Type B pancreatic cell (in vitro differentiated cells): ENCODE measurements at regions not wholly inside any gene's neighbourhood (a gene's known extent, or its start where the extent isn't known, plus 50 kb on each side); places are given as distances from the start of the nearest gene placed in this dataset.

Source experiments
- DNase-seq: peaks from one replicate; pipeline ENCODE4 v3.0.0; 2021; ENCODE audit warnings: mixed read lengths; ENCODE audit not compliant: unreplicated experiment; ENCODE audit errors: extremely low spot score
- H3K27ac Mint-ChIP-seq: 2 replicates; pipeline ENCODE4 v1.8.0; 2021; ENCODE audit warnings: mild to moderate bottlenecking, mixed read lengths
- H3K27me3 Mint-ChIP-seq: 2 replicates; pipeline ENCODE4 v1.8.0; 2021; ENCODE audit warnings: mixed read lengths
- H3K36me3 Mint-ChIP-seq: 2 replicates; pipeline ENCODE4 v1.8.0; 2021; ENCODE audit warnings: mixed read lengths
- H3K4me1 Mint-ChIP-seq: one replicate; pipeline ENCODE4 v1.8.0; 2021; ENCODE audit warnings: mixed read lengths; ENCODE audit not compliant: unreplicated experiment
- H3K4me3 Mint-ChIP-seq: 2 replicates; pipeline ENCODE4 v1.8.0; 2021; ENCODE audit warnings: mild to moderate bottlenecking, mixed read lengths
- H3K9me3 Mint-ChIP-seq: 2 replicates; pipeline ENCODE4 v1.8.0; 2021; ENCODE audit warnings: mixed read lengths
- CTCF ChIP-seq: fragments of 200-600 bp; sonication (generic); conservative IDR thresholded peaks from 2 replicates; pipeline ENCODE4 v1.5.0; 2021; ENCODE audit warnings: antibody characterized with exemption, mild to moderate bottlenecking

GRCh38 chr11:28820296-28820989, 712.3 kb downstream of the METTL15 start:
- Mint-ChIP-seq H3K27ac (no peak overlapping the region), H3K4me1 (no peaks in the 10 kb centered on the region), H3K9me3 (no peaks in the 10 kb centered on the region), H3K27me3 (no peaks in the 10 kb centered on the region), H3K4me3 (no peak overlapping the region), H3K36me3 (no peaks in the 10 kb centered on the region)
- no peak for TF ChIP-seq CTCF
- DNase-seq, result no peak

GRCh38 chr11:28819741-28820140, 711.6 kb downstream of the METTL15 start:
- Mint-ChIP-seq H3K36me3 (no peaks in the 10 kb centered on the region), H3K27me3 (no peaks in the 10 kb centered on the region), H3K9me3 (peaks cover 4% of the 10 kb centered on the region), H3K4me3 (no peak overlapping the region), H3K27ac (no peak overlapping the region), H3K4me1 (no peaks in the 10 kb centered on the region)
- TF ChIP-seq CTCF, result no peak
- DNase-seq, result no peak

- Mint-ChIP-seq H3K36me3 (no peaks in the 10 kb centered on the region), H3K27me3 (no peaks in the 10 kb centered on the region), H3K4me3 (no peak overlapping the region), H3K4me1 (no peaks in the 10 kb centered on the region), H3K9me3 (peaks cover 5% of the 10 kb centered on the region), H3K27ac (no peak overlapping the region)
- no peak for DNase-seq
- no peak for TF ChIP-seq CTCF
Measured at GRCh38 chr11:28815110-28815509, 706.9 kb downstream of the METTL15 start.

- no peak for DNase-seq
- Mint-ChIP-seq H3K9me3 (no peaks in the 10 kb centered on the region), H3K36me3 (no peaks in the 10 kb centered on the region), H3K27ac (no peak overlapping the region), H3K4me3 (no peak overlapping the region), H3K4me1 (no peaks in the 10 kb centered on the region), H3K27me3 (no peaks in the 10 kb centered on the region)
- TF ChIP-seq CTCF, result no peak
Measured at GRCh38 chr11:28808771-28809170, 700.6 kb downstream of the METTL15 start.

GRCh38 chr11:28799316-28799715, 691.1 kb downstream of the METTL15 start:
- Mint-ChIP-seq H3K4me1 (no peaks in the 10 kb centered on the region), H3K9me3 (no peaks in the 10 kb centered on the region), H3K36me3 (no peaks in the 10 kb centered on the region), H3K4me3 (no peak overlapping the region), H3K27ac (no peak overlapping the region), H3K27me3 (no peaks in the 10 kb centered on the region)
- TF ChIP-seq CTCF, result no peak
- no peak for DNase-seq

GRCh38 chr11:28798286-28798685, 690.1 kb downstream of the METTL15 start:
- Mint-ChIP-seq H3K9me3 (no peaks in the 10 kb centered on the region), H3K4me1 (no peaks in the 10 kb centered on the region), H3K27me3 (no peaks in the 10 kb centered on the region), H3K36me3 (no peaks in the 10 kb centered on the region), H3K4me3 (no peak overlapping the region), H3K27ac (no peak overlapping the region)
- DNase-seq, result no peak
- no peak for TF ChIP-seq CTCF
